GM23248 (cell line): ENCODE measurements at regions not wholly inside any gene's neighbourhood (a gene's known extent, or its start where the extent isn't known, plus 50 kb on each side); places are given as distances from the start of the nearest gene placed in this dataset.

Experiments used
- DNase-seq: peaks from one replicate; pipeline ENCODE4 v3.0.0-alpha.2; 2015
- H2AFZ ChIP-seq: fragments of 200-600 bp; sonication (generic); 2 replicates; pipeline ENCODE4 v1.6.1; 2016; ENCODE audit warnings: antibody characterized with exemption
- H3F3A ChIP-seq: fragments of 200-600 bp; sonication (generic); 2 replicates; pipeline ENCODE4 v1.6.1; 2016; ENCODE audit warnings: mild to moderate bottlenecking, antibody characterized with exemption, mixed run types; ENCODE audit not compliant: insufficient read depth
- H3K27ac ChIP-seq: fragments of 200-600 bp; sonication (generic); 2 replicates; pipeline ENCODE4 v1.5.1; 2016; ENCODE audit warnings: mild to moderate bottlenecking
- H3K27me3 ChIP-seq: fragments of 200-600 bp; sonication (generic); replicated peaks from 2 replicates; pipeline ENCODE4 v1.6.1; 2016; ENCODE audit warnings: mild to moderate bottlenecking; ENCODE audit not compliant: insufficient read depth
- H3K36me3 ChIP-seq: fragments of 200-600 bp; sonication (generic); 2 replicates; pipeline ENCODE4 v1.6.1; 2016; ENCODE audit warnings: low read depth, mild to moderate bottlenecking
- H3K4me1 ChIP-seq: fragments of 200-600 bp; sonication (generic); 2 replicates; pipeline ENCODE4 v1.6.1; 2016; ENCODE audit warnings: mild to moderate bottlenecking; ENCODE audit not compliant: insufficient read depth
- H3K4me2 ChIP-seq: fragments of 200-600 bp; sonication (generic); one replicate; pipeline ENCODE4 v1.6.1; 2016; ENCODE audit warnings: mild to moderate bottlenecking; ENCODE audit not compliant: unreplicated experiment
- H3K4me3 ChIP-seq: fragments of 200-600 bp; sonication (generic); 2 replicates; pipeline ENCODE4 v1.5.1; 2016; ENCODE audit warnings: mild to moderate bottlenecking
- H3K79me2 ChIP-seq: fragments of 200-600 bp; sonication (generic); 2 replicates; pipeline ENCODE4 v1.6.1; 2016; ENCODE audit warnings: mild to moderate bottlenecking; ENCODE audit not compliant: insufficient read depth
- H3K9ac ChIP-seq: fragments of 200-600 bp; sonication (generic); 2 replicates; pipeline ENCODE4 v1.6.1; 2016; ENCODE audit warnings: mild to moderate bottlenecking
- H3K9me2 ChIP-seq: fragments of 200-600 bp; sonication (generic); 2 replicates; pipeline ENCODE4 v1.6.1; 2016; ENCODE audit warnings: mixed run types, mild to moderate bottlenecking, moderate library complexity; ENCODE audit not compliant: insufficient read depth
- H3K9me3 ChIP-seq: fragments of 200-600 bp; sonication (generic); one replicate; pipeline ENCODE4 v1.6.1; 2017; ENCODE audit warnings: low read depth
- H4K20me1 ChIP-seq: fragments of 200-600 bp; sonication (generic); 2 replicates; pipeline ENCODE4 v1.6.0; 2016; ENCODE audit not compliant: insufficient read depth
- EZH2 ChIP-seq: fragments of 200-600 bp; sonication (generic); IDR thresholded peaks from 2 replicates; pipeline ENCODE4 v1.6.1; 2018; ENCODE audit warnings: antibody characterized with exemption, mild to moderate bottlenecking; ENCODE audit not compliant: insufficient read depth, poor library complexity, severe bottlenecking
- EZH2phosphoT487 ChIP-seq: fragments of 200-600 bp; sonication (generic); IDR thresholded peaks from 2 replicates; pipeline ENCODE4 v1.6.1; 2018; ENCODE audit warnings: antibody characterized with exemption, moderate library complexity, mild to moderate bottlenecking, low read depth; ENCODE audit not compliant: insufficient read depth
- WGBS, 2 experiments: methylation state at CpG; one replicate each; pipeline ENCODE4 v1.1.6; 2015 to 2017; ENCODE audit warnings: low lambda C conversion rate in 2 of 2, low coverage in 1 of 2; ENCODE audit errors: missing lambda C conversion rate in 2 of 2; 5-methylcytosine and 5-hydroxymethylcytosine counted together
- in situ Hi-C: fragments of 300-500 bp; cut with MboI; formaldehyde crosslinking; loops from 2 replicates; pipeline ENCODE4 v1.15.0; 2020

- TF ChIP-seq EZH2 (no peak), EZH2phosphoT487 (no peak)
- H3K4me3 ChIP-seq, result no peak overlapping the region
- H3F3A ChIP-seq, result no peaks in the 10 kb centered on the region
- H3K9me2 ChIP-seq, result no peaks in the 10 kb centered on the region
- 23 to 24% methylated on average over 2 of the region's 2 CpGs for WGBS, 2 experiments
- no peak overlapping the region for H3K9ac ChIP-seq
- H3K4me1 ChIP-seq, result no peaks in the 10 kb centered on the region
- H3K36me3 ChIP-seq, result no peaks in the 10 kb centered on the region
- no peak overlapping the region for H3K27ac ChIP-seq
- H3K9me3 ChIP-seq, result no peaks in the 10 kb centered on the region
- H2AFZ ChIP-seq, result no peak overlapping the region
- H4K20me1 ChIP-seq, result no peaks in the 10 kb centered on the region
- no peak for DNase-seq
- in situ Hi-C loops, result no loop called here
- H3K4me2 ChIP-seq, result no peak overlapping the region
- H3K79me2 ChIP-seq, result no peaks in the 10 kb centered on the region
- no peaks in the 10 kb centered on the region for H3K27me3 ChIP-seq
Measured at GRCh38 chr9:82780017-82780416, 282.9 kb downstream of the RASEF start.

- WGBS, 2 experiments, result 1 to 3% methylated on average over 6 of the region's 6 CpGs
- Histone ChIP-seq H3K9me3 (no peaks in the 10 kb centered on the region), H3K27ac (no peak overlapping the region), H3F3A (no peaks in the 10 kb centered on the region), H3K4me2 (no peak overlapping the region), H3K36me3 (no peaks in the 10 kb centered on the region), H2AFZ (no peak overlapping the region), H3K9me2 (no peaks in the 10 kb centered on the region), H3K79me2 (no peaks in the 10 kb centered on the region), H4K20me1 (no peaks in the 10 kb centered on the region), H3K4me3 (no peak overlapping the region), H3K4me1 (no peaks in the 10 kb centered on the region), H3K27me3 (no peaks in the 10 kb centered on the region), H3K9ac (no peak overlapping the region)
- in situ Hi-C loops, result no loop called here
- DNase-seq, result no peak
- TF ChIP-seq EZH2 (no peak), EZH2phosphoT487 (no peak)
Measured at GRCh38 chr9:82781921-82782392, 281.0 kb downstream of the RASEF start.

GRCh38 chr9:82783045-82783444, 279.9 kb downstream of the RASEF start:
- no peaks in the 10 kb centered on the region for H3K9me3 ChIP-seq
- H3K36me3 ChIP-seq, result no peaks in the 10 kb centered on the region
- H3K27ac ChIP-seq, result no peak overlapping the region
- no peaks in the 10 kb centered on the region for H3K79me2 ChIP-seq
- no peaks in the 10 kb centered on the region for H4K20me1 ChIP-seq
- no peaks in the 10 kb centered on the region for H3K27me3 ChIP-seq
- H3K4me1 ChIP-seq, result no peaks in the 10 kb centered on the region
- in situ Hi-C loops, result no loop called here
- no peak overlapping the region for H2AFZ ChIP-seq
- no peak overlapping the region for H3K4me3 ChIP-seq
- H3K4me2 ChIP-seq, result no peak overlapping the region
- TF ChIP-seq EZH2phosphoT487 (no peak), EZH2 (no peak)
- no peaks in the 10 kb centered on the region for H3F3A ChIP-seq
- WGBS, 2 experiments, result 11 to 26% methylated on average over 1 of the region's 1 CpG
- no peaks in the 10 kb centered on the region for H3K9me2 ChIP-seq
- H3K9ac ChIP-seq, result no peak overlapping the region
- DNase-seq, result no peak

GRCh38 chr9:82784589-82784988, 278.4 kb downstream of the RASEF start:
- Histone ChIP-seq H3K9me2 (no peaks in the 10 kb centered on the region), H3K4me3 (no peak overlapping the region), H2AFZ (no peak overlapping the region), H3K9me3 (no peaks in the 10 kb centered on the region), H4K20me1 (no peaks in the 10 kb centered on the region), H3K36me3 (no peaks in the 10 kb centered on the region), H3F3A (no peaks in the 10 kb centered on the region), H3K27ac (no peak overlapping the region), H3K27me3 (no peaks in the 10 kb centered on the region), H3K4me1 (no peaks in the 10 kb centered on the region), H3K9ac (no peak overlapping the region), H3K4me2 (no peak overlapping the region), H3K79me2 (no peaks in the 10 kb centered on the region)
- no peak for DNase-seq
- WGBS, 2 experiments, result 31 to 39% methylated on average over 1 of the region's 1 CpG
- in situ Hi-C loops, result no loop called here
- TF ChIP-seq EZH2phosphoT487, result no peak
- TF ChIP-seq EZH2, result no peak

- no peak for DNase-seq
- Histone ChIP-seq H3K9me3 (no peaks in the 10 kb centered on the region), H3K4me1 (no peaks in the 10 kb centered on the region), H4K20me1 (no peaks in the 10 kb centered on the region), H3K9me2 (no peaks in the 10 kb centered on the region), H3K4me2 (no peak overlapping the region), H3K27me3 (no peaks in the 10 kb centered on the region), H3K9ac (no peak overlapping the region), H3F3A (no peaks in the 10 kb centered on the region), H3K36me3 (no peaks in the 10 kb centered on the region), H3K79me2 (no peaks in the 10 kb centered on the region), H3K27ac (no peak overlapping the region), H3K4me3 (no peak overlapping the region), H2AFZ (no peak overlapping the region)
- in situ Hi-C loops, result no loop called here
- no peak for TF ChIP-seq EZH2
- TF ChIP-seq EZH2phosphoT487, result no peak
- 32 to 33% methylated on average over 6 of the region's 6 CpGs for WGBS, 2 experiments
Measured at GRCh38 chr9:82789155-82789824, 273.7 kb downstream of the RASEF start.
